Activated naive CD8-positive, alpha-beta T cell treated with anti-CD3 and anti-CD28 coated beads for 36 hours (primary cell): ENCODE measurements at regions not wholly inside any gene's neighbourhood (a gene's known extent, or its start where the extent isn't known, plus 50 kb on each side); places are given as distances from the start of the nearest gene placed in this dataset.
"Not testable (repeated sequence)": the region's sequence is repeated elsewhere in the genome, so short reads cannot be mapped to it uniquely, and the experiment has no call there.

ENCODE experiments used
- DNase-seq: peaks from one replicate; pipeline ENCODE4 v3.0.0; 2021
- H3K27ac Mint-ChIP-seq: one replicate; pipeline ENCODE4 v1.8.0; 2022; ENCODE audit warnings: mild to moderate bottlenecking, moderate library complexity, mixed read lengths
- H3K27me3 Mint-ChIP-seq: one replicate; pipeline ENCODE4 v1.8.0; 2022; ENCODE audit warnings: mild to moderate bottlenecking, mixed read lengths
- H3K36me3 Mint-ChIP-seq: one replicate; pipeline ENCODE4 v1.8.0; 2021; ENCODE audit warnings: mild to moderate bottlenecking, mixed read lengths
- H3K4me1 Mint-ChIP-seq: one replicate; pipeline ENCODE4 v1.8.0; 2021; ENCODE audit warnings: mixed read lengths
- H3K4me3 Mint-ChIP-seq: one replicate; pipeline ENCODE4 v1.8.0; 2022; ENCODE audit warnings: mild to moderate bottlenecking, moderate library complexity, mixed read lengths
- H3K9me3 Mint-ChIP-seq: one replicate; pipeline ENCODE4 v1.8.0; 2022; ENCODE audit warnings: mixed read lengths

DNA sequence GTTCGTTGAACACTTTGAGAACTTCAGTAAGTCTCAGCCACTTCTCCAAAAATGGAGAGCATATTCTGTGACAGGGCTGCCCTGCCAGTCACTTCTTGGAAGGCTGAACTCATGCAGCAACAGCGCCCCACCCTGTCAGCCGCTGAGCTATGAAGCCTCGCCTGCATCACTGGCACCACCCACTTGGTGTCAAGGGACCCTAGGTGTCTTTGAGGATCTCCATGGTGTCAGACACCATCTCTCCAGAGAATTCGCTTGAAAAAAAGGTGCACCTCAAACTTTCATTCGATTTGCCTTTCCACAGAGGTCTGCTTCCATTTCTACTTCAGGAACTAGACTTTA, 351.5 kb downstream of the SPATA31A6 start:
- not testable (repeated sequence) for H3K4me3 Mint-ChIP-seq, H3K4me1 Mint-ChIP-seq, H3K27ac Mint-ChIP-seq, H3K9me3 Mint-ChIP-seq, H3K27me3 Mint-ChIP-seq, H3K36me3 Mint-ChIP-seq
- DNase-seq = peak; percentile 28

GRCh38 chr9:42550789-42551357, 367.4 kb downstream of the SPATA31A6 start:
- H3K4me3 Mint-ChIP-seq, H3K27ac Mint-ChIP-seq, H3K36me3 Mint-ChIP-seq, DNase-seq, H3K4me1 Mint-ChIP-seq, H3K27me3 Mint-ChIP-seq, H3K9me3 Mint-ChIP-seq: not testable (repeated sequence)

GRCh38 chr9:42568530-42568929, 385.1 kb downstream of the SPATA31A6 start:
- not testable (repeated sequence) for H3K27me3 Mint-ChIP-seq, H3K4me3 Mint-ChIP-seq, H3K9me3 Mint-ChIP-seq, H3K36me3 Mint-ChIP-seq, DNase-seq, H3K27ac Mint-ChIP-seq, H3K4me1 Mint-ChIP-seq

DNA sequence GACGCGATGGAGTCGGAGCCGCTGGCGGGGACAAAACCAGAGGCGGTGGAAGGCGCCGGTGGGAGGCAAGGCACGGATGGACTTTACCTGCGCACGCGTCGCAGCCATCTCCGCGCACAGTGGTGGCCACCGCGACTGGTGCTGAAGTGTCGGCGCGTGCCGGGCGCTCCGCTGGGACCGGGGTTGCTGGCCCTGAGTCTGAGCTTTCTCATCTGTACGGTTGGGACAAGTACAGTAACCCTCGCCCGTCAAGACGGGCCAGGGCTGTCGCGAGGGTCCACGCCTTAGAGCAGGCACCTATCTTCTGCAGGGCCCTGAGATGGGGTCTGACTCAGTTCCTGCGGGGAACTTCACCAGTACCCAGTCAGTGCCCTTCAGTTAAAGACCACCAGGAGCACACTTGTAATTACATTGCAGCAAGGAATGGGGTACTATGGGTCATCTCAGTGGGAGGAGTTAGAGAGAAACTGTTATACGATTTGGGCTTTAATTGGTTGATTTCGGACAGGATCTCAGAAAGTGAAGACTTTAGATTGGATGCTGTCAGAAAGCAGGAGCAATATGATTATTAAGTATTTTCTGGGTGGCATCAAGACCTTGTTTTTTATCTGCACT, 385.6 kb downstream of the SPATA31A6 start:
- not testable (repeated sequence) for H3K27ac Mint-ChIP-seq, H3K4me3 Mint-ChIP-seq, H3K4me1 Mint-ChIP-seq, H3K36me3 Mint-ChIP-seq, H3K27me3 Mint-ChIP-seq, H3K9me3 Mint-ChIP-seq
- peak; percentile 16 for DNase-seq

DNA sequence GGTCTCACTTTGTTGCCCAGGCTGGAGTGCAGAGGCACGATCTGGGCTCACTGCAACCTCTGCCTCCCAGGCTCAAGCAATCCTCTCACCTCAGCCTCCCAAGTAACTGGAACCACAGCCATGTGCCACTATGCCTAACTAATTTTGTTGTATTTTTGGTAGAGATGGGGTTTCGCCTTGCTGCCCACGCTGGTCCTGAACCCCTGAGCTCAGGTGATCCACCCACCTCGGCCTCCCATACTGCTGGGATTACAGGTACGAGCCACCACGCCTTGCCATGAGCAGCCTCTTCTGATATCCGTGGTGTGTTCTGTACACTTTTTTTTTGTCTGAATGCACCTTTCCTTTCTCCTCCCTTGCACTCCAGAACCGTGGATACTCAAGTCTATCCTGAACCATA, 394.4 kb downstream of the SPATA31A6 start:
- H3K36me3 Mint-ChIP-seq, H3K27me3 Mint-ChIP-seq, H3K27ac Mint-ChIP-seq, DNase-seq, H3K4me3 Mint-ChIP-seq, H3K4me1 Mint-ChIP-seq, H3K9me3 Mint-ChIP-seq: not testable (repeated sequence)
